ENCODE measurements at regions not wholly inside any gene's neighbourhood (a gene's known extent, or its start where the extent isn't known, plus 50 kb on each side); places are given as distances from the start of the nearest gene placed in this dataset.

- TF ChIP-seq EZH2 (IDR thresholded peaks at IDR 0.05; ENCODE audit: borderline replicate concordance, low read length) (no peak), CTCF (IDR thresholded peaks at IDR 0.05; ENCODE audit: low read length) (no peak)
- H3K79me2 ChIP-seq (ENCODE audit: insufficient read depth, low read length), result no peaks in the 10 kb centered on the region
- no peaks in the 10 kb centered on the region for H3F3A ChIP-seq (ENCODE audit: insufficient read depth, low read length)
- H2AFZ ChIP-seq (ENCODE audit: low read length), result no peak overlapping the region
- no peak overlapping the region for H3K4me3 ChIP-seq (ENCODE audit: low read depth, low read length, poor library complexity, severe bottlenecking)
- no peak overlapping the region for H3K9ac ChIP-seq (ENCODE audit: low read length)
- no peaks in the 10 kb centered on the region for H3K9me3 ChIP-seq (ENCODE audit: low read length)
- H3K27ac ChIP-seq (ENCODE audit: low read depth, low read length, poor library complexity, severe bottlenecking), result no peak overlapping the region
- H3K9me2 ChIP-seq (ENCODE audit: low read depth, low read length), result no peaks in the 10 kb centered on the region
- no peaks in the 10 kb centered on the region for H3K36me3 ChIP-seq (ENCODE audit: insufficient read depth, low read length)
- H3K4me1 ChIP-seq (ENCODE audit: insufficient read depth, low read length, severe bottlenecking), result no peaks in the 10 kb centered on the region
- no peaks in the 10 kb centered on the region for H3K27me3 ChIP-seq (ENCODE audit: insufficient read depth, low read length)
- no peak overlapping the region for H3K4me2 ChIP-seq (ENCODE audit: low read length)
- H4K20me1 ChIP-seq (ENCODE audit: insufficient read depth, low read length), result no peaks in the 10 kb centered on the region
Observed at GRCh38 chr10:3467052-3467951, 294.7 kb upstream of the PITRM1 start.

- no peaks in the 10 kb centered on the region for H3K9me3 ChIP-seq (ENCODE audit: low read length)
- no peak overlapping the region for H2AFZ ChIP-seq (ENCODE audit: low read length)
- H4K20me1 ChIP-seq (ENCODE audit: insufficient read depth, low read length), result no peaks in the 10 kb centered on the region
- no peak overlapping the region for H3K4me3 ChIP-seq (ENCODE audit: low read depth, low read length, poor library complexity, severe bottlenecking)
- H3K27ac ChIP-seq (ENCODE audit: low read depth, low read length, poor library complexity, severe bottlenecking), result no peak overlapping the region
- no peaks in the 10 kb centered on the region for H3K36me3 ChIP-seq (ENCODE audit: insufficient read depth, low read length)
- H3K79me2 ChIP-seq (ENCODE audit: insufficient read depth, low read length), result no peaks in the 10 kb centered on the region
- no peaks in the 10 kb centered on the region for H3K4me1 ChIP-seq (ENCODE audit: insufficient read depth, low read length, severe bottlenecking)
- H3K9ac ChIP-seq (ENCODE audit: low read length), result no peak overlapping the region
- H3K4me2 ChIP-seq (ENCODE audit: low read length), result no peak overlapping the region
- H3K9me2 ChIP-seq (ENCODE audit: low read depth, low read length), result no peaks in the 10 kb centered on the region
- TF ChIP-seq CTCF (IDR thresholded peaks at IDR 0.05; ENCODE audit: low read length) (no peak), EZH2 (IDR thresholded peaks at IDR 0.05; ENCODE audit: borderline replicate concordance, low read length) (no peak)
- no peaks in the 10 kb centered on the region for H3F3A ChIP-seq (ENCODE audit: insufficient read depth, low read length)
- no peaks in the 10 kb centered on the region for H3K27me3 ChIP-seq (ENCODE audit: insufficient read depth, low read length)
Observed at GRCh38 chr10:3465406-3465891, 292.9 kb upstream of the PITRM1 start.

GRCh38 chr10:3464760-3465405 is 292.3 kb upstream of the PITRM1 start:
- H2AFZ ChIP-seq (ENCODE audit: low read length), result no peak overlapping the region
- no peaks in the 10 kb centered on the region for H3K9me2 ChIP-seq (ENCODE audit: low read depth, low read length)
- no peak overlapping the region for H3K27ac ChIP-seq (ENCODE audit: low read depth, low read length, poor library complexity, severe bottlenecking)
- H3K27me3 ChIP-seq (ENCODE audit: insufficient read depth, low read length), result no peaks in the 10 kb centered on the region
- no peaks in the 10 kb centered on the region for H3K4me1 ChIP-seq (ENCODE audit: insufficient read depth, low read length, severe bottlenecking)
- H3K4me3 ChIP-seq (ENCODE audit: low read depth, low read length, poor library complexity, severe bottlenecking), result no peak overlapping the region
- no peaks in the 10 kb centered on the region for H3K79me2 ChIP-seq (ENCODE audit: insufficient read depth, low read length)
- H3K9ac ChIP-seq (ENCODE audit: low read length), result no peak overlapping the region
- H3F3A ChIP-seq (ENCODE audit: insufficient read depth, low read length), result no peaks in the 10 kb centered on the region
- no peak overlapping the region for H3K4me2 ChIP-seq (ENCODE audit: low read length)
- no peaks in the 10 kb centered on the region for H4K20me1 ChIP-seq (ENCODE audit: insufficient read depth, low read length)
- no peak for TF ChIP-seq EZH2 (IDR thresholded peaks at IDR 0.05; ENCODE audit: borderline replicate concordance, low read length)
- no peak for TF ChIP-seq CTCF (IDR thresholded peaks at IDR 0.05; ENCODE audit: low read length)
- H3K36me3 ChIP-seq (ENCODE audit: insufficient read depth, low read length), result no peaks in the 10 kb centered on the region
- H3K9me3 ChIP-seq (ENCODE audit: low read length), result no peaks in the 10 kb centered on the region
